ENCODE measurements at regions not wholly inside any gene's neighbourhood (a gene's known extent, or its start where the extent isn't known, plus 50 kb on each side); places are given as distances from the start of the nearest gene placed in this dataset.

- Histone ChIP-seq H3K27ac (ENCODE audit: low read length) (no peak overlapping the region), H3K27me3 (ENCODE audit: control insufficient read depth, insufficient read depth, low read length) (no peaks in the 10 kb centered on the region), H3K9me3 (replicated peaks; ENCODE audit: control insufficient read depth, low read depth, low read length) (no peaks in the 10 kb centered on the region), H3K36me3 (ENCODE audit: control insufficient read depth, insufficient read depth, low read length) (no peaks in the 10 kb centered on the region), H3K4me1 (ENCODE audit: control insufficient read depth, insufficient read depth, low read length) (no peaks in the 10 kb centered on the region), H3K4me3 (ENCODE audit: low read length) (no peak overlapping the region)
- DNase-seq, result no peak
- no CpG with 5 or more reads among the region's 5 CpGs for WGBS (ENCODE audit: insufficient coverage)
These were observed 117.3 kb downstream of the UCHL5 start for GRCh38 chr1:192941722-192942411.

- H3K27me3 ChIP-seq (ENCODE audit: control insufficient read depth, insufficient read depth, low read length), result no peaks in the 10 kb centered on the region
- H3K4me1 ChIP-seq (ENCODE audit: control insufficient read depth, insufficient read depth, low read length), result no peaks in the 10 kb centered on the region
- no peak overlapping the region for H3K4me3 ChIP-seq (ENCODE audit: low read length)
- H3K36me3 ChIP-seq (ENCODE audit: control insufficient read depth, insufficient read depth, low read length), result no peaks in the 10 kb centered on the region
- DNase-seq, result no peak
- no CpG with 5 or more reads among the region's 3 CpGs for WGBS (ENCODE audit: insufficient coverage)
- H3K27ac ChIP-seq (ENCODE audit: low read length), result no peak overlapping the region
- no peaks in the 10 kb centered on the region for H3K9me3 ChIP-seq (replicated peaks; ENCODE audit: control insufficient read depth, low read depth, low read length)
These were observed 116.1 kb downstream of the UCHL5 start for GRCh38 chr1:192943108-192943507.

GRCh38 chr1:192943522-192943921 is 115.6 kb downstream of the UCHL5 start:
- H3K36me3 ChIP-seq (ENCODE audit: control insufficient read depth, insufficient read depth, low read length), result no peaks in the 10 kb centered on the region
- no peak for DNase-seq
- H3K9me3 ChIP-seq (replicated peaks; ENCODE audit: control insufficient read depth, low read depth, low read length), result no peaks in the 10 kb centered on the region
- no peaks in the 10 kb centered on the region for H3K27me3 ChIP-seq (ENCODE audit: control insufficient read depth, insufficient read depth, low read length)
- H3K4me1 ChIP-seq (ENCODE audit: control insufficient read depth, insufficient read depth, low read length), result no peaks in the 10 kb centered on the region
- no peak overlapping the region for H3K4me3 ChIP-seq (ENCODE audit: low read length)
- no peak overlapping the region for H3K27ac ChIP-seq (ENCODE audit: low read length)
- WGBS (ENCODE audit: insufficient coverage), result no CpG with 5 or more reads among the region's 1 CpG

DNA sequence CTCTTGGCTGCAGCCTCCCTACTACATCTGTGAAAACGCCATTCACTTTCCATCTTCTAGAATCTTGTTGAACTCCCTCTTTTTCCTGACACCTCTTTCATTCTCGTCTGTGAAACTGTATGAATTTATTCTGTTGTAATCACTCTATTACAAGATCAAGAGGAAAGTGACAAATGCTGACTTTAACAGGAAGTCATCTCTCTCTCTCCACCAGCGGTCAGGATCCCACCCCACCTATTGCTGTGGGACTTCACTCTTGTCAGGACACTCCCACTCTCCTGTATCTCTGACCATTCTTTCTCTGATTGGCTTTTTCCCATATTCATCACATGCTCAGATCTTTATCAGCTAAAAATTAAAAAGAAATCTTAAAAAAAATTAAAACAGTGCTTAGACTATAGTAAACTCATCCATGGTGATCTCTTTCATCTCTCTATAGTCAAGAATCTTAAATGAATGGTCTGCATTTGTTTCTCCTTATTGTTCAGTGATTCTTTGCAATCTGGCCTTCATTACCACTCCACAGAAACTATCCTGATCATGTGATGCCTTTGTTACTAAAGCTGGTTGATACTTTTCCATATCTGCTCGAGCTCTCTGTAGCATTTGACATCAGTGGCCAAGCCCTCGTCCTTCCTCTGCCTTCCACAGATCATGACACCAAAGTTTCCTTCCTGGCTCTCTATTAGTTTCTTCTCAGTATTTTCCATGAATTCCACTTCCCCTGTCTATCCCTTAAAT is 113.6 kb downstream of the UCHL5 start:
- H3K27ac ChIP-seq (ENCODE audit: low read length), result no peak overlapping the region
- no peaks in the 10 kb centered on the region for H3K9me3 ChIP-seq (replicated peaks; ENCODE audit: control insufficient read depth, low read depth, low read length)
- DNase-seq, result no peak
- no peak overlapping the region for H3K4me3 ChIP-seq (ENCODE audit: low read length)
- 89% methylated on average over 1 of the region's 5 CpGs for whole genome bisulfite sequencing (ENCODE audit: insufficient coverage)
- H3K27me3 ChIP-seq (ENCODE audit: control insufficient read depth, insufficient read depth, low read length), result no peaks in the 10 kb centered on the region
- no peaks in the 10 kb centered on the region for H3K36me3 ChIP-seq (ENCODE audit: control insufficient read depth, insufficient read depth, low read length)
- H3K4me1 ChIP-seq (ENCODE audit: control insufficient read depth, insufficient read depth, low read length), result no peaks in the 10 kb centered on the region

- Histone ChIP-seq H3K27ac (ENCODE audit: low read length) (no peak overlapping the region), H3K36me3 (ENCODE audit: control insufficient read depth, insufficient read depth, low read length) (no peaks in the 10 kb centered on the region), H3K9me3 (replicated peaks; ENCODE audit: control insufficient read depth, low read depth, low read length) (no peaks in the 10 kb centered on the region), H3K4me1 (ENCODE audit: control insufficient read depth, insufficient read depth, low read length) (no peaks in the 10 kb centered on the region), H3K27me3 (ENCODE audit: control insufficient read depth, insufficient read depth, low read length) (no peaks in the 10 kb centered on the region), H3K4me3 (ENCODE audit: low read length) (no peak overlapping the region)
- DNase-seq, result no peak
- 86% methylated on average over 4 of the region's 5 CpGs for WGBS (ENCODE audit: insufficient coverage)
These were observed 109.4 kb downstream of the UCHL5 start for GRCh38 chr1:192949783-192950182.

GRCh38 chr1:192950926-192951325 is 108.2 kb downstream of the UCHL5 start:
- no peak overlapping the region for H3K4me3 ChIP-seq (ENCODE audit: low read length)
- H3K27me3 ChIP-seq (ENCODE audit: control insufficient read depth, insufficient read depth, low read length), result no peaks in the 10 kb centered on the region
- no CpG with 5 or more reads among the region's 3 CpGs for WGBS (ENCODE audit: insufficient coverage)
- no peak overlapping the region for H3K27ac ChIP-seq (ENCODE audit: low read length)
- no peaks in the 10 kb centered on the region for H3K9me3 ChIP-seq (replicated peaks; ENCODE audit: control insufficient read depth, low read depth, low read length)
- H3K4me1 ChIP-seq (ENCODE audit: control insufficient read depth, insufficient read depth, low read length), result no peaks in the 10 kb centered on the region
- no peak for DNase-seq
- H3K36me3 ChIP-seq (ENCODE audit: control insufficient read depth, insufficient read depth, low read length), result no peaks in the 10 kb centered on the region

- Histone ChIP-seq H3K27me3 (ENCODE audit: control insufficient read depth, insufficient read depth, low read length) (no peaks in the 10 kb centered on the region), H3K27ac (ENCODE audit: low read length) (no peak overlapping the region), H3K4me1 (ENCODE audit: control insufficient read depth, insufficient read depth, low read length) (no peaks in the 10 kb centered on the region), H3K4me3 (ENCODE audit: low read length) (no peak overlapping the region), H3K9me3 (replicated peaks; ENCODE audit: control insufficient read depth, low read depth, low read length) (no peaks in the 10 kb centered on the region), H3K36me3 (ENCODE audit: control insufficient read depth, insufficient read depth, low read length) (no peaks in the 10 kb centered on the region)
- 75% methylated on average over 2 of the region's 6 CpGs for WGBS (ENCODE audit: insufficient coverage)
- DNase-seq, result peak; percentile 72
These were observed 107.3 kb downstream of the UCHL5 start for GRCh38 chr1:192951691-192952460.

GRCh38 chr1:192952646-192953045 is 106.5 kb downstream of the UCHL5 start:
- no peaks in the 10 kb centered on the region for H3K4me1 ChIP-seq (ENCODE audit: control insufficient read depth, insufficient read depth, low read length)
- DNase-seq, result no peak
- no peak overlapping the region for H3K4me3 ChIP-seq (ENCODE audit: low read length)
- H3K9me3 ChIP-seq (replicated peaks; ENCODE audit: control insufficient read depth, low read depth, low read length), result no peaks in the 10 kb centered on the region
- WGBS (ENCODE audit: insufficient coverage), result 59% methylated on average over 2 of the region's 2 CpGs
- no peaks in the 10 kb centered on the region for H3K36me3 ChIP-seq (ENCODE audit: control insufficient read depth, insufficient read depth, low read length)
- H3K27ac ChIP-seq (ENCODE audit: low read length), result no peak overlapping the region
- no peaks in the 10 kb centered on the region for H3K27me3 ChIP-seq (ENCODE audit: control insufficient read depth, insufficient read depth, low read length)

- H3K4me3 ChIP-seq (ENCODE audit: low read length), result no peak overlapping the region
- H3K27me3 ChIP-seq (ENCODE audit: control insufficient read depth, insufficient read depth, low read length), result no peaks in the 10 kb centered on the region
- WGBS (ENCODE audit: insufficient coverage), result 40% methylated on average over 2 of the region's 7 CpGs
- no peaks in the 10 kb centered on the region for H3K9me3 ChIP-seq (replicated peaks; ENCODE audit: control insufficient read depth, low read depth, low read length)
- peak; percentile 37 for DNase-seq
- no peaks in the 10 kb centered on the region for H3K4me1 ChIP-seq (ENCODE audit: control insufficient read depth, insufficient read depth, low read length)
- no peak overlapping the region for H3K27ac ChIP-seq (ENCODE audit: low read length)
- H3K36me3 ChIP-seq (ENCODE audit: control insufficient read depth, insufficient read depth, low read length), result no peaks in the 10 kb centered on the region
These were observed 104.4 kb downstream of the UCHL5 start for GRCh38 chr1:192954705-192955265.

DNA sequence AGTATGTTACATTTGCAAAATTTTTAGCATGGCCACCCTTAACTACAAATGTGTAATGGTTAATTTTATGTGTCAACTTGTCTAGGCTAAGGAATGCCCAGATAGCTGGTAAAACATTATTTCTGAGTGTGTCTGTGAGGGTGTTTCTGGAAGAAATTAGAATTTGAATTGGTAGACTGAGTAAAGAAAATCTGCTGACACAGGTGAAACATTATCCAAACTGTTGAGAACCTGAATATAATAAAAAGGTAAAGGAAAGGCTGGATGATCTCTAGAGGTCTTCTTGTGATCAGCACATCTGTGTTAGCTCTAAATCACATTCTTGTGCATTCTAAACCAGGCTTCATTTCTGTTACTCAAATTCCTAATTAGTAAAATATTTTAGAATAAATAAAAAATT is 100.8 kb downstream of the UCHL5 start:
- Histone ChIP-seq H3K27me3 (ENCODE audit: control insufficient read depth, insufficient read depth, low read length) (no peaks in the 10 kb centered on the region), H3K4me3 (ENCODE audit: low read length) (no peak overlapping the region), H3K4me1 (ENCODE audit: control insufficient read depth, insufficient read depth, low read length) (no peaks in the 10 kb centered on the region), H3K27ac (ENCODE audit: low read length) (no peak overlapping the region), H3K36me3 (ENCODE audit: control insufficient read depth, insufficient read depth, low read length) (no peaks in the 10 kb centered on the region), H3K9me3 (replicated peaks; ENCODE audit: control insufficient read depth, low read depth, low read length) (no peaks in the 10 kb centered on the region)
- no peak for DNase-seq

Measured in muscle of leg (tissue), 3 donors.